Osteoblast (primary cell): ENCODE measurements at regions not wholly inside any gene's neighbourhood (a gene's known extent, or its start where the extent isn't known, plus 50 kb on each side); places are given as distances from the start of the nearest gene placed in this dataset.

Experiments
- DNase-seq: peaks from one replicate; pipeline ENCODE4 v3.0.0; 2011; ENCODE audit warnings: low spot score, mixed read lengths; ENCODE audit not compliant: insufficient read length; ENCODE audit errors: missing footprints
- H2AFZ ChIP-seq: 2 replicates; pipeline ENCODE4 v1.6.0; 2011; ENCODE audit warnings: mild to moderate bottlenecking, low read length
- H3K27ac ChIP-seq: 2 replicates; pipeline ENCODE4 v1.5.1; 2011; ENCODE audit warnings: mild to moderate bottlenecking, low read depth, low read length, moderate library complexity
- H3K27me3 ChIP-seq: 2 replicates; pipeline ENCODE4 v1.6.0; 2012; ENCODE audit warnings: mild to moderate bottlenecking, control low read depth, inconsistent platforms, low read length, moderate library complexity; ENCODE audit not compliant: insufficient read depth
- H3K36me3 ChIP-seq: 2 replicates; pipeline ENCODE4 v1.5.1; 2011; ENCODE audit warnings: mild to moderate bottlenecking, low read length, control low read depth, moderate library complexity; ENCODE audit not compliant: insufficient read depth
- H3K4me1 ChIP-seq: 2 replicates; pipeline ENCODE4 v1.5.1; 2011; ENCODE audit warnings: mild to moderate bottlenecking, low read length, control low read depth, moderate library complexity; ENCODE audit not compliant: insufficient read depth
- H3K4me2 ChIP-seq: 2 replicates; pipeline ENCODE4 v1.6.0; 2011; ENCODE audit warnings: mild to moderate bottlenecking, low read length; ENCODE audit not compliant: insufficient read depth
- H3K4me3 ChIP-seq: fragments of 200-600 bp; sonication (generic); 3 replicates; pipeline ENCODE4 v1.5.1; 2012; ENCODE audit warnings: mild to moderate bottlenecking, low read length, inconsistent platforms; ENCODE audit not compliant: insufficient read depth
- H3K79me2 ChIP-seq: 2 replicates; pipeline ENCODE4 v1.6.0; 2012; ENCODE audit warnings: mild to moderate bottlenecking, low read length, control low read depth, inconsistent platforms; ENCODE audit not compliant: insufficient read depth
- H3K9me3 ChIP-seq: 2 replicates; pipeline ENCODE4 v1.5.1; 2011; ENCODE audit warnings: low read depth, low read length, control low read depth
- H4K20me1 ChIP-seq: 2 replicates; pipeline ENCODE4 v1.6.0; 2012; ENCODE audit warnings: mild to moderate bottlenecking, low read length, control low read depth; ENCODE audit not compliant: insufficient read depth
- TF ChIP-seq, protein P1 (sequence below): IDR thresholded peaks from 2 replicates; pipeline ENCODE4 v1.5.1; 2011; ENCODE audit warnings: mild to moderate bottlenecking, low read depth, low read length, moderate library complexity; ENCODE audit errors: extremely low read depth

DNA sequence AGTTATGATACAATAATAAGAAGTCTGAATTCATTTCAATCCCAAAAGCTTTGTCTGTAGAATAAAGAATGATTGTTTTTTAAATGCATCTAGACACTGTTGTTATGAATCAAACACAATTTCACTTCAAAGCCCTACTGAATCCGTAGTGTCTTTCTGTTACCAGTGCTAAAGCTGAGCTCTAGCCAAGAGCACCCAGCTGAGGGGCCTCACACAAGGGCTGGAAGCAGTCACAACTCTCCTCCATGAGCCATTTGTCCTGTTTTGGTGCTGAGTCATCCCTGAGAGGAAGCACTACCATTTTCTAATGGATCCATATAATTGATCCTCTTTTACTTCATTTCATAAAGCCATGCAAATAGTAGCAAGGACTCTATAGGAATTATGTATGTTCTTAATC is 158.2 kb upstream of the ANKRD28 start:
- DNase-seq = no peak
- peak overlapping the region; percentile 5 for H2AFZ ChIP-seq
- peaks cover 9% of the 10 kb centered on the region for H3K4me1 ChIP-seq

DNA sequence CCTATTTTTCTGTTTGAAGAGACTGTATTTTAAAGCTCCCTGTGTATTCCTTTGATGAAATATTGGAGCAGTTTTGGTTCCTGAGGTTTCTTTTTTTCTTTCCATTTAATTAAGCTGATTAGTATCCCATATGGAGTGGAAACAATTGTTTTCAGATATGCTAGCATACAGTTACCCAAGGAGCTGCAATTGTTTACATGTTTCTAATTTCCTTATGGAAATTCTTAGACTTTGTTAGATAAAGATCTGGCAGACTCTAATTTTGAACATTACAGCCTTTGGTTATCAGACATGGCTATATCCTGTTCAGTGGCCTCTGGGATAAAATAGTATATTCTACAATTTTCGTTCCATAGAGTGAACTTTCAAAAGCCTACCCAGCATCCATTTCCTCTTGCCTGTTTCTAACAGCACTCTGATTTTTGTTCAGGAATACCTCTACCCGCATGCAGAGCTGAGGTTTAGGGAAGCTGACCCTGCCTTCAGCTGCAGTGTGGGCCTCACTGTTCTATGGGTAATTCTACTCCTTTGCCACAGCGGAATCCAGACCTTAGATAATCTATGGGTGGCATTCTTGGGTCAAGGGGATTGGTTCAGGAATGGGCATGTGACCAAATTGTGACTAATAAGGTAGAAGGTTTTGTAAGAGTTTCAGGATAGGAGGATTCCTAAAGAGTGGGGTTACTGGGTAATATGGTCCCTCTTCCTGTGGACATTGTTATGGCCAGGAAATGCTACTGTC is 161.1 kb upstream of the ANKRD28 start:
- Histone ChIP-seq H3K79me2 (no peaks in the 10 kb centered on the region), H2AFZ (no peak overlapping the region), H3K4me1 (peaks cover 9% of the 10 kb centered on the region), H3K36me3 (no peaks in the 10 kb centered on the region), H3K4me3 (no peak overlapping the region), H3K27me3 (no peaks in the 10 kb centered on the region), H3K9me3 (no peaks in the 10 kb centered on the region), H3K4me2 (no peak overlapping the region), H4K20me1 (no peaks in the 10 kb centered on the region), H3K27ac (no peak overlapping the region)
- TF ChIP-seq, protein P1, sequence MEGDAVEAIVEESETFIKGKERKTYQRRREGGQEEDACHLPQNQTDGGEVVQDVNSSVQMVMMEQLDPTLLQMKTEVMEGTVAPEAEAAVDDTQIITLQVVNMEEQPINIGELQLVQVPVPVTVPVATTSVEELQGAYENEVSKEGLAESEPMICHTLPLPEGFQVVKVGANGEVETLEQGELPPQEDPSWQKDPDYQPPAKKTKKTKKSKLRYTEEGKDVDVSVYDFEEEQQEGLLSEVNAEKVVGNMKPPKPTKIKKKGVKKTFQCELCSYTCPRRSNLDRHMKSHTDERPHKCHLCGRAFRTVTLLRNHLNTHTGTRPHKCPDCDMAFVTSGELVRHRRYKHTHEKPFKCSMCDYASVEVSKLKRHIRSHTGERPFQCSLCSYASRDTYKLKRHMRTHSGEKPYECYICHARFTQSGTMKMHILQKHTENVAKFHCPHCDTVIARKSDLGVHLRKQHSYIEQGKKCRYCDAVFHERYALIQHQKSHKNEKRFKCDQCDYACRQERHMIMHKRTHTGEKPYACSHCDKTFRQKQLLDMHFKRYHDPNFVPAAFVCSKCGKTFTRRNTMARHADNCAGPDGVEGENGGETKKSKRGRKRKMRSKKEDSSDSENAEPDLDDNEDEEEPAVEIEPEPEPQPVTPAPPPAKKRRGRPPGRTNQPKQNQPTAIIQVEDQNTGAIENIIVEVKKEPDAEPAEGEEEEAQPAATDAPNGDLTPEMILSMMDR = no peak
- no peak for DNase-seq

More for the DNA sequence above, 158.2 kb upstream of the ANKRD28 start:
- Histone ChIP-seq H3K27me3 (no peaks in the 10 kb centered on the region), H3K27ac (no peak overlapping the region), H3K4me2 (no peak overlapping the region), H3K4me3 (no peak overlapping the region), H3K79me2 (no peaks in the 10 kb centered on the region), H3K36me3 (no peaks in the 10 kb centered on the region), H4K20me1 (no peaks in the 10 kb centered on the region), H3K9me3 (no peaks in the 10 kb centered on the region)
- TF ChIP-seq, protein P1 = no peak

DNA sequence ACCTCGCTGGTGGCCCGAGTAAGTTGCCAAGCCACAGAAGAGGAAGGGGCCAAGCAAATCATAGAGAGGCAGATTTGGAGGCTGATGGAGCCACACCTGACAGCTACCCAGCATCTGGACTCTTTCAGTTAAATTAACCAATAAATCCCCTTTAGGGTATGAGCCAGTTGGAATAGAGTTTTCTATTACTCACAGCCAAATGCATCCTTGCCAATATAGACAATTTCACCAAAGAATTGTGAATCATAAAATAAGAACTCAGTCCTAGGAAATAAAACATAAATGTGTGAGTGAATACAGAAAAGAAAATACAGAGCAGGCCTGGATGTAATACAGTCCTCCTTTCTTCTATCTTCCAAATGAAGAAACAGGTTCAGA is 161.6 kb upstream of the ANKRD28 start:
- Histone ChIP-seq H2AFZ (no peak overlapping the region), H3K4me1 (peaks cover 14% of the 10 kb centered on the region), H3K4me3 (no peak overlapping the region), H3K27ac (no peak overlapping the region), H3K27me3 (no peaks in the 10 kb centered on the region), H4K20me1 (no peaks in the 10 kb centered on the region), H3K9me3 (no peaks in the 10 kb centered on the region), H3K4me2 (no peak overlapping the region), H3K79me2 (no peaks in the 10 kb centered on the region), H3K36me3 (no peaks in the 10 kb centered on the region)
- TF ChIP-seq, protein P1 = no peak
- no peak for DNase-seq

DNA sequence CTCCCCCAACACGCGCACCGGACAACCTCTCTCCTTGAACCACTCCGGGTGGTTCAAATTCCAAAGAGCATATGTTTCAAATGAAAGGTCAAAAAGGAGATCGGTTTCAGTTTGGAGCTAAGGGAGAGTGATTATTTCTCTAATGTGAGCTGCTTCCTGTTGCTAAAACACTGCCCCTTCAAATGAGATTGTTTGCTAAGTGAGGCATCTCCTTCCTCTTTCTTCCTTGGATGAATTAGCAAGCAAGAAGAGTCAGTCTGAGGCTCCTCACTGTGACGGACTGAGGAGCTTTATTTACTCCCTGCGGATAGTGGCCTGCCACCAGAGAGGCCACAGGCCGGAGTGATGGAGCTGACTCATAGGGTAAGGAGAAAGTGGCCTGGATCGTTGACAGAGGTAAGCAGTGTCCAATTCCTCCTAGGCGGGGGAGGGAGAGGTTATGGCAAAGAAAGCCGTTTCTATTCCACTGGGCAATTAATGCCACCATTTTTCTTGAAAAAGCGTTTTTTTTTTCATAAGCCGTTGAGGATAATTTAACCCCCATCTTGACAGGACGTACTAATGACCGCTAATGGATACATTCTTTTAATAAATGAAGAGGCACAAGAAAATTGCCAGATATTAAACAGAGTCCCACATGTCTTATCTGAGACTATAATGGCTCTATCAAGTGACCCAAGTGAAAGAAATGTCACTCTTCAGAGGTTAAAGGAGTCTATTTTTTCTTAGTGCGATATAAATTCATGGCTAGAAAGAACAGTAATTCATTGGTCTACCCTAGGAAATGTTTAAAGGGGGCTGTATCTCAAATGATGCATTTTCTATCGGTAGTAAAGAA is 167.0 kb upstream of the ANKRD28 start:
- Histone ChIP-seq H3K27me3 (no peaks in the 10 kb centered on the region), H3K4me1 (peaks cover 16% of the 10 kb centered on the region), H3K36me3 (no peaks in the 10 kb centered on the region), H3K4me2 (peak overlapping the region; percentile 77), H3K9me3 (no peaks in the 10 kb centered on the region), H3K27ac (peak overlapping the region; percentile 64), H3K4me3 (peak overlapping the region; percentile 62), H4K20me1 (no peaks in the 10 kb centered on the region), H2AFZ (peak overlapping the region; percentile 91), H3K79me2 (no peaks in the 10 kb centered on the region)
- no peak for DNase-seq
- TF ChIP-seq, protein P1 = no peak
